Stomach smooth muscle (tissue), 2 donors: ENCODE measurements at regions not wholly inside any gene's neighbourhood (a gene's known extent, or its start where the extent isn't known, plus 50 kb on each side); places are given as distances from the start of the nearest gene placed in this dataset.
"Not testable (repeated sequence)": the region's sequence is repeated elsewhere in the genome, so short reads cannot be mapped to it uniquely, and the experiment has no call there.

Experiments
- H3K27ac ChIP-seq: one replicate; pipeline ENCODE4 v1.7.0; 2013; ENCODE audit warnings: mild to moderate bottlenecking, low read length, inconsistent platforms
- H3K27me3 ChIP-seq, 2 donors: one replicate each; pipeline ENCODE4 v1.7.0; 2013; ENCODE audit warnings: low read length in 2 of 2; ENCODE audit not compliant: insufficient read depth in 2 of 2, control insufficient read depth in 1 of 2
- H3K36me3 ChIP-seq, 2 donors: one replicate each; pipeline ENCODE4 v1.7.0; 2013; ENCODE audit warnings: low read length in 2 of 2; ENCODE audit not compliant: control insufficient read depth in 2 of 2, insufficient read depth in 2 of 2
- H3K4me1 ChIP-seq: one replicate; pipeline ENCODE4 v1.7.0; 2013; ENCODE audit warnings: low read length; ENCODE audit not compliant: control insufficient read depth, insufficient read depth
- H3K4me3 ChIP-seq, 2 donors: one replicate each; pipeline ENCODE4 v1.7.0; 2013; ENCODE audit warnings: low read length in 2 of 2
- H3K9ac ChIP-seq, 2 donors: one replicate each; pipeline ENCODE4 v1.7.0; 2013; ENCODE audit warnings: low read length in 2 of 2, mild to moderate bottlenecking in 1 of 2
- H3K9me3 ChIP-seq, 2 donors: one replicate each; pipeline ENCODE4 v1.7.0; 2013; ENCODE audit warnings: low read length in 2 of 2; ENCODE audit not compliant: control insufficient read depth in 2 of 2
- donor health status: healthy.
- donor health status: Pancreatic carcinoma.

DNA sequence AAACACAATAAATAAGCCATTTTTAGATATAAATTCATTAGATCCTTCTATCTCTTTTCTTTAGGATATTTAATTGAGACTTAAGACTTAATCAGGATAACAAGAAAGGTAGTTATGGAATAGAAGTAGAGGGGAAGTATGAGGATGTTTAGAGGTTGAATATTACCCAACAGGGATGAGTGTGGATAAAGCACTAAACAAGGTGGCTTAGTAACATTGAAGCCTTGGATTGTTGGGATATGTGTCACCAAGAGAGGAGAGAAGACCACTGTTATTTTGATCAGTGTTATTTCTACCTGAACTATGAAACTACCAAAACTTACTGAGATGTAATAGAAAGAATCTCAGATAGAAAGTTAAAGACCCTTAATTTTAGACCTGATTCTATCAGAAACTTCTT is 405.7 kb downstream of the PIK3C3 start:
- Histone ChIP-seq H3K4me1 (no peaks in the 10 kb centered on the region), H3K27me3 (no peaks in the 10 kb centered on the region), H3K9ac (no peak overlapping the region), H3K27ac (no peak overlapping the region), H3K36me3 (no peaks in the 10 kb centered on the region), H3K4me3 (no peak overlapping the region), H3K9me3 (no peaks in the 10 kb centered on the region)

DNA sequence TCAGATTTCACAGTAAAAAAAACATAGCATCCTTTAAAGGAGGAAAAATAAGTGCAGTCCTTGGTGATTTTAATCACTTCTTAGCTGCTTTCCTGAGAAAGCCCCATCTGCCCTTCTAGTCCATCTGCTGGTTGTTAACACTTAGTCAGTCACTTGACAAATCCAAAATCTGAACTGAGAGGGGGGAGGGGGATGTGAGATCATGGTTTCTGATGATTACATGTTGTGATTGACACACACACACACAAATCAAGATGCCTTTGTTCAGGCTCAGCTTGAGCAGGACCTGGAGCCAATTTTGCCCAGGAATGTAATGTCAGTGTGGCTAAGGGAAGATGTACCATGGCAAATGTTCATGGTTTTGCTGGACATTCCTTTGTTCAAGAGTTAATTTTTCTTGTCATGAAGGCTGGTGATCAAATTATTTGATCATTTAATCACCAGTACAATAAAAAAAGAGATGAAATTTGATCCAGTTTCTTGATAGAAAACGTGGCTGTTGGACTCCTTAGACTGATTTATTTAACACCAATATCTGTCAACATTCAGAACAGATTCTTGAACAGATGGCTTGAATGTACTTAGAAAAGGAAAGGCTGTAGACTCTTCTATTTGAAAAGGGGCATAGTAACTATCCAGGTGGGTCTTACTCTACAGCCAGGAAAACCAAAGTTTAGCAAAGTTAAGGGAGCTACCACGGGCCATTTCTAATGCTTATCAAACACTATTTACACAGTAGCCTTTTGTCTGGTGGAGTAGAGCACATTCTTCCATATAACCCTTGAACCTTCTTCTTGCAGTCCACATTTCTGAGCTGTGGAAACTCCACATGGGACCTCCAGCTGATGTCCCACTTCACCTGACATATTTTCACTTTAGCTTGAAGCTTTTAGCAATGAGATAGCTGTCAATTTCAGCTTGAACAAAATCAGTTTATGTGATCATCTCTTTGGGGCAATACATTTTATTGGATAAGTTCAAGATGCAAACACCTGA is 408.7 kb downstream of the PIK3C3 start:
- H3K36me3 ChIP-seq: no peaks in the 10 kb centered on the region
- H3K4me3 ChIP-seq: no peak overlapping the region
- no peaks in the 10 kb centered on the region for H3K27me3 ChIP-seq
- no peak overlapping the region for H3K9ac ChIP-seq
- H3K4me1 ChIP-seq: no peaks in the 10 kb centered on the region
- peaks cover 0 to 3% of the 10 kb centered on the region in 2 donors for H3K9me3 ChIP-seq
- H3K27ac ChIP-seq: no peak overlapping the region

DNA sequence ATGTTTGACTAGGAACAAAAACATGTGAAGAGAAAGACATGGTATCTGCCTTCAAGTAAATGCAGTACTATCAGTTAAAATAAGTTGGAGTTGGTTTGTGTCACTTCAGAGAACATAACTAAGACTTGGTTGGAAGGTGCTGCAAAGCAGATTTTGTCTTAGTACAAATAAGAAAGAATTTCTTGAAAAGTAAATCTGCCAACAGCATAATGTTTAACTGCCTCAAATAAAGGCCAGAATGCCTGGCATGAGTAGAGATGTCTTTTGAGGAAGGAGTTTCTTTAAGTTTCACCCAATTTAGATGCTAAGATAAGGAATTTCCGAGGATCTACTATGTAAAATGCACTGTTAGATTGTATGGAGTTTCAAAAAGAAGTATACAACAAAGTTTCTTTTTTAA is 409.7 kb downstream of the PIK3C3 start:
- Histone ChIP-seq H3K9ac (no peak overlapping the region), H3K9me3 (peaks cover 0 to 3% of the 10 kb centered on the region in 2 donors), H3K27ac (no peak overlapping the region), H3K4me1 (no peaks in the 10 kb centered on the region), H3K4me3 (no peak overlapping the region), H3K27me3 (no peaks in the 10 kb centered on the region), H3K36me3 (no peaks in the 10 kb centered on the region)

DNA sequence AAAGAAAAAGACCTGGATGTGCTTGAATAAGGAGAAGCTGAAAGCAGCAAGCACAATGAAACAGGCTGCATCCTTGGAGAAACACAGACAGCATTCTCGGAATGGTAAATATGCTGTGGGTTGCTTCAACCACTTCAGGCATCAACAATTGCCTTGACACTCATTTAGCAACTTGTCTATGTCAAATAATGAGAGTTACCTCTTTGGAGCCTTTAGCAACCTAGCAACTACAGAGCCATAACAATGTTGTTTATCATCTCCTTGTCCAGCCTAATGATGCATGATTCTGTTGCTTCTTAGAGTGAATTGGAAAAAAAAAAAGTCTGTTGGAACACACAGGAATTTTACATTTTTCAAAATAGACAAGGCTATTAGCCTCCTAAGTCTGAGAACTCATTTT is 410.6 kb downstream of the PIK3C3 start:
- H3K4me1 ChIP-seq: no peaks in the 10 kb centered on the region
- H3K9me3 ChIP-seq: peaks cover 0 to 3% of the 10 kb centered on the region in 2 donors
- H3K9ac ChIP-seq: no peak overlapping the region
- H3K4me3 ChIP-seq: no peak overlapping the region
- H3K27me3 ChIP-seq: no peaks in the 10 kb centered on the region
- H3K36me3 ChIP-seq: no peaks in the 10 kb centered on the region
- no peak overlapping the region for H3K27ac ChIP-seq

DNA sequence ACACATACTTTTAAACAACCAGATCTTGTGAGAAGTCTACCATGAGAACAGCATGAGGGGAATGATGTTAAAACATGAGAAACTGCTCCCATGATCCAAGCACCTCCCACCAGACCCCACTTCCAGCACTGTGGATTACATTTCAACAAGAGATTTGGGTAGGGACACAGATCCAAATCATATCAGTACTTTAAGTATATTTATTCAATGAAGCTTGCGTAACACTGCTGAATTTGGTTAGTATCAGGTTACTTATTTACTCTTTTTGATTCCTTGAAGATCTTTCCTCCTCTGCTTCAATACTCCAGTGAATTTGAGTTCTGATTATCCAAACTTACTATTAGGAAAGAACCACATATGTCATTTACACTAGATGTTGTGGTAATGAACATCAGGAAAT is 418.6 kb downstream of the PIK3C3 start:
- H3K36me3 ChIP-seq: no peaks in the 10 kb centered on the region
- H3K27ac ChIP-seq: no peak overlapping the region
- H3K9me3 ChIP-seq: no peaks in the 10 kb centered on the region
- no peak overlapping the region for H3K9ac ChIP-seq
- H3K4me1 ChIP-seq: no peaks in the 10 kb centered on the region
- H3K27me3 ChIP-seq: no peaks in the 10 kb centered on the region
- no peak overlapping the region for H3K4me3 ChIP-seq

DNA sequence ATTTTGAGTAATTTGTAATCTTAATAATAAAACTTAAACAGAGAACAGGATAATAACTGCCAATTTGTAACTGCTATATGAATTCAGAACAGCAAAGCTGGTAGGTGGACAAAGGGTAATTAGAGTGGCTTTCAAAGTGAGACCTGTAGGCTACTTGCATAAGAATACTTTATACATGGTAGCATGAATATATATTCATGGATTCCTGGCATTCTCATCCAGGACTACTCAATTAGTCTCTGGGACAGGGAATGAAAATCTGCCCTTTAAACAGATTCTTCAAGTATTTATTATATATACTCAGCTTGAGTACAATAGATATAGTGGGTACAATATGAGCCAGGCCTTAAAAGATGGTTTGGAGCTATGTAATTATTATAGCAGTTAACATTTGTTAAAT is 419.9 kb downstream of the PIK3C3 start:
- Histone ChIP-seq H3K9ac (no peak overlapping the region), H3K4me3 (no peak overlapping the region), H3K27me3 (no peaks in the 10 kb centered on the region), H3K27ac (no peak overlapping the region), H3K4me1 (no peaks in the 10 kb centered on the region), H3K36me3 (no peaks in the 10 kb centered on the region), H3K9me3 (no peaks in the 10 kb centered on the region)

DNA sequence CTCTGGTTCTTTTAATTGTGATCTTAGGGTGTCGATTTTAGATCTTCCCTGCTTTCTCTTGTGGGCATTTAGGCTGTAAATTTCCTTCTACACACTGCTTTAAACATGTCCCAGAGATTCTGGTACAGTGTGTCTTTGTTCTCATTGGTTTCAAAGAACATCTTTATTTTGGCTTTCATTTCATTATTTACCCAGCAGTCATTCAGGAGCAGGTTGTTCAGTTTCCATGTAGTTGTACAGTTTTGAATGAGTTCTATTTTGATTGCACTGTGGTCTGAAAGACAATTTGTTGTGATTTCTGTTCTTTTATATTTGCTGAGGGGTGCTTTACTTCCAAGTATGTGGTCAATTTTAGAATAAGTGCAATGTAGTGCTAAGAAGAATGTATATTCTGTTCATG is 423.8 kb downstream of the PIK3C3 start:
- H3K27ac ChIP-seq: not testable (repeated sequence)

DNA sequence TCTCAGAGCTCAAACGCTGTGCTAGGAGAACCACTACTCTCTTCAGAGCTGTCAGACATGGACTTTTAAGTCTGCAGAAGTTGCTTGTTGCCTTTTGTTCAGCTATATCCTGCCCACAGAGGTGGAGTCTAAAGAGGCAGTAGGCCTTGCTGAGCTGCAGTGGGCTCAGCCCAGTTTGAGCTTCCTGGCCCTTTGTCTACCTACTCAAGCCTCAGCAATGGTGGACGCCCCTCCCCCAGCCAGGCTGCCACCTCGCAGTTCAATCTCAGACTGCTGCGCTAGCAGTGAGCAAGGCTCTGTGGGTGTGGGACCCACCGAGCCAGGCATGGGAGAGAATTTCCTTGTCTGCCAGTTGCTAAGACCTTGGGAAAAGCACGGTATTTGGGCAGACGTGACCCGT is 426.2 kb downstream of the PIK3C3 start:
- H3K9me3 ChIP-seq, H3K36me3 ChIP-seq, H3K9ac ChIP-seq: not testable (repeated sequence)

More for the DNA sequence above, 423.8 kb downstream of the PIK3C3 start:
- H3K27me3 ChIP-seq, H3K9me3 ChIP-seq, H3K4me3 ChIP-seq, H3K36me3 ChIP-seq, H3K9ac ChIP-seq, H3K4me1 ChIP-seq: not testable (repeated sequence)

DNA sequence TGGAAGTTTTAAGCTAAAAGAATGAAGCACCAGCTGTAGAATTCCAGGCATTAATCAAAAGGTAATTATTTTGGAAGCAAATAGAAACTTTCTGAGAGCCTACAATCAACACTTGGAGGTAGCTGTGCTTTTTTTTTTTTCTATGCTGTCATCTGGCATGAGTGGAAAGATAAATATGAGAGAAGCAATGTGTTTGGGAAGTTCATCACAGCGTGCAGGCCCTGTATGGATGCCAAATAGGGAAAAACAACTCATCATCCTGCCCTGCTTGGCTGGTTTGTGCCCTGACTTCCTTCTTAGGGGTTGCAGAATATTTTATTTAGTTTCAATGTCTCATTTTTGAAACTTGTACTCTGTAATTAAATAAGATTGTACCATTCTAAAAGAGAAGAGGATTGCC is 437.4 kb downstream of the PIK3C3 start:
- no peak overlapping the region for H3K27ac ChIP-seq
- H3K4me1 ChIP-seq: no peaks in the 10 kb centered on the region

More for the DNA sequence above, 426.2 kb downstream of the PIK3C3 start:
- H3K4me1 ChIP-seq, H3K27me3 ChIP-seq, H3K27ac ChIP-seq, H3K4me3 ChIP-seq: not testable (repeated sequence)

DNA sequence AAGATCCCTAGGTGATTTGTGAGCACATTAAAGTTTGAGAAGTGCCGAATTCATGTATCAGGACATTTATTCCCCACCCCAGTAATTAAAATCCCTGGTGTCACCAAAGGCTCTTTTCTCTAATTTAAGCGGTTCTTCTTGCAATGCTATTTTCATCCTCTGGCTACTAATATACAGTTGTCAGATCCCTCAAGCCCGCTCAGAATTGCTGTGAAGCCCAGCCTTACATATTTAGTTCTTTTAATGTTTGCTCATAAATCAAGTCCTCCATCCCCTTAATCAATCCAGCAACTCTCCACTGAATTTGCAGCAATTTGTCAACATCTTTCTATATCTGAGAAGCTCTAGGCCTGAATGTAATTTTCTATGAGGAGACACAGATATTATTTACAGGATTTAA is 437.9 kb downstream of the PIK3C3 start:
- Histone ChIP-seq H3K4me3 (no peak overlapping the region), H3K9ac (no peak overlapping the region), H3K4me1 (no peaks in the 10 kb centered on the region), H3K9me3 (no peaks in the 10 kb centered on the region), H3K36me3 (no peaks in the 10 kb centered on the region), H3K27ac (no peak overlapping the region), H3K27me3 (no peaks in the 10 kb centered on the region)

More for the DNA sequence above, 437.4 kb downstream of the PIK3C3 start:
- Histone ChIP-seq H3K36me3 (no peaks in the 10 kb centered on the region), H3K4me3 (no peak overlapping the region), H3K9ac (no peak overlapping the region), H3K9me3 (no peaks in the 10 kb centered on the region), H3K27me3 (no peaks in the 10 kb centered on the region)

DNA sequence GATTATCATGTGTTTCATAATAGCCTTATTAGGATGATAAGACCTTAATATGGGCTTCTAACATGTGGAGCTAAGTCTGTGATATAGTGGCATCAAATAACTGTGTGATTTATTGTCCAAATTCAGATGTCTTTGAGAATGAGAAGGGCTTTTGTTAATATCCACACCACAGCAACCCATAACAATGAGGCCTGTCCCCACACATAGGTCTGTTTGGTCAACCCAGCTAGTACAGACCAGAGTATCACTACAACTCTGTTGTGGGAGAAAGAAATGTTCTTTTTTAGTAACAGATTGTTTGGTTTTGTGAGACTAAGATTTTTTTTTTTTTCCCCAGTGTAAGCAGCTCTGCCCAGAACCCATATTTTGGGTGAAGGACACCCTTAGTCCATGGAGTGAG is 439.2 kb downstream of the PIK3C3 start:
- H3K9me3 ChIP-seq: no peaks in the 10 kb centered on the region
- no peaks in the 10 kb centered on the region for H3K4me1 ChIP-seq
- H3K27ac ChIP-seq: no peak overlapping the region
- H3K27me3 ChIP-seq: no peaks in the 10 kb centered on the region
- H3K4me3 ChIP-seq: no peak overlapping the region
- no peaks in the 10 kb centered on the region for H3K36me3 ChIP-seq
- H3K9ac ChIP-seq: no peak overlapping the region
